IPS DF 4.7 (cell line): ENCODE measurements at regions not wholly inside any gene's neighbourhood (a gene's known extent, or its start where the extent isn't known, plus 50 kb on each side); places are given as distances from the start of the nearest gene placed in this dataset.
"Not testable (repeated sequence)": the region's sequence is repeated elsewhere in the genome, so short reads cannot be mapped to it uniquely, and the experiment has no call there.

ENCODE experiments used
- DNase-seq: peaks from one replicate; pipeline ENCODE4 v3.0.0-alpha.2; 2013; ENCODE audit warnings: low spot score; ENCODE audit errors: extremely low read depth

DNA sequence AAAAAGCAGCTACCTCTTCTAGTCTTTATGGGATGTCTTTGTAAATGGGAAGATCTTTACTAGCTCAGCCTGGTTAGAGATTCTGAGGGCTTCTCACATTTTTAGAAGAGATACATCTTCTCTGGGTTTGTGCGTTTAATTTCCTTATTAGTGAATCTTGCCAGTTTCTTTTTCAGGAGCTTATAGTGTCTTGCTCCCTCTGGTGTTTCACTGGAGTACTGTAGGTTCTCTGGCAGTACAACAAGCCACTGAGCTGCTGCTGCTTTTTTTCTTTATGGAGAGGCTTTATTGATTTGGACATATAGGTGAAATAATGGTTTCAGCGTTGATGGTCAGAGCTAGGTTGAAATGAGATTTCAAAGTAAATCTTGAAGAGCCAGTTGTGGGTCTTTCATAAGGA, 82.9 kb downstream of the LAS1L start:
- DNase-seq, result peak; percentile 14

DNA sequence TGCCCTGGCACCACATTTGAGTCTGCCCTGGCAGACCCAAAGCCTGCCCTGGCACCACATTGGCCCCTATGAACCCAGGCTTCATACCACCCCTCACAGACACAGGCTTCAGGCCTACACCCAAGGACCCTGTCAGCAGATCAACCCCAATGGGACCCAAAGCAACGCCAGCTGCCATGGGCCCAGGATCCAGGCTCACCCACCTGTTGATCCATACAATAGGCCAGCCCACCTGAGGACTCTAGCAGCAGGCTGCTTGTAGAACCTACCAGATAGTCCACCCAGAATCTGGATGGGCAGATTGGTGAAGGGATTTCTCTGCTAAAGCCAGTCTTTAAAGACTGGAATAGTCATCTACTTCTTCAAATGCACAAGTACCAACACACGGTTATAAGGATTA, 114.4 kb downstream of the LAS1L start:
- no peak for DNase-seq

DNA sequence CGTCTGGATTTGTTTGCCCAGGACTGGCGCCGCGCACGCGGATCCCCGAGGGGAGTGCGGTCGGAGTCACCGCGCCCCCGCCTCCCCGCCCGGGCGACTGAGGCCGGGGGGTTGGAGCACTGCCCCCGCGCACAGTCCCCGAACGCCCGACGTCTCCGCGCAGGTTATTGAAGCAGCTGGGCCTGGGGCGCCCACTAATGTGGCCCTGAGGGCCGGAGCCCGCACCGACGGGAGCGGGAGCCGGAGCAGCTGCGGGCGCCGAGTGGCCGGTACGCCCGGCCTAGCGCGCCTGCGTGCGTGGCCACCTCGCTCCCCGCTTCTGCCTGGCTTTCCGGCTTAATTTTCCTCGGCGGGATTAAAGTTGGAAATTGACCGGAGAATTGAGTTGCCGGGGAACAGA, 126.9 kb downstream of the LAS1L start:
- not testable (repeated sequence) for DNase-seq

DNA sequence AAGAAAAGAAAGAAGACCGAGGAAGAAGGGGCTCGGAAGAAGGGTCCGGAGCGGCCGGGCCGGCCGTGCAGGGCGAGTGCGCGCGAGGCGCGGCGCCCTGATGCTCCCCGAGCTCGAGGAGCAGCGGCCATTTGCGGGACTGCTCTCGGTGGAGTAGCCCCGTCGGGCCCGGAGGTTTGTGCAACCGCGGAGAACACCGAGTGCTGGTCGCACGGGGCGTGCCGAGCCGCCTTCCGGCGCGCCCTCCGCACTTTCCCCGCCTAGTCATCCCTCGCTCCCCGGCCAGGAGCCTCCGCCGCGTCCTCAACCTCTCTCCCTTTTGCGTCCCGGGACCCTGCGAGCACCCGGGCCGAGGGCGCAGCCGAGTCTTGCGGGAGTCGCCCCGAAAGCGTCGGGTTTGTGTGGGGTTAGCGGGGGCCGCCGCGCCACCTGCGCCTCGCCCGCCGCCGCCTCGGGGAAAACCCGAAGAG, 127.4 kb downstream of the LAS1L start:
- no peak for DNase-seq

DNA sequence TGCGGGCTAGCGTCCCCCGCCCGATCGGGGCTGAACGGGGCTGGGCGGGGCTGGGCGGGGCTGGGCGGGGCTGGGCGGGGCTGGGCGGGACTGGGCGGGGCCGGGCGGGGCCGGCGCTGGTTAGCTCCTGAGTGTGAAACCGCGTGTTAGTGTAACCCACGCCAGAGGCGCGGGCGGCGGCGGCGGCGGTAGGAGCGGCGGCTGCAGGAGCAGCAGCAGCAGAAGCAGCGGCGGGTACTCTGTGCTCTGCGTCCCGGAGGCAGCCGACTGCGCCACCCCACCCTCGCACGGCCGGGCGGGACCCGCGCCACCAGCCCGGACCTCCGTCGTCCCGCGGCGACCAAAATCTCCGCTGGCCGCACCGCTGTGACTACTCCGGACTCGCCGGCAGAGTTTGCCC, 128.1 kb downstream of the LAS1L start:
- no peak for DNase-seq

DNA sequence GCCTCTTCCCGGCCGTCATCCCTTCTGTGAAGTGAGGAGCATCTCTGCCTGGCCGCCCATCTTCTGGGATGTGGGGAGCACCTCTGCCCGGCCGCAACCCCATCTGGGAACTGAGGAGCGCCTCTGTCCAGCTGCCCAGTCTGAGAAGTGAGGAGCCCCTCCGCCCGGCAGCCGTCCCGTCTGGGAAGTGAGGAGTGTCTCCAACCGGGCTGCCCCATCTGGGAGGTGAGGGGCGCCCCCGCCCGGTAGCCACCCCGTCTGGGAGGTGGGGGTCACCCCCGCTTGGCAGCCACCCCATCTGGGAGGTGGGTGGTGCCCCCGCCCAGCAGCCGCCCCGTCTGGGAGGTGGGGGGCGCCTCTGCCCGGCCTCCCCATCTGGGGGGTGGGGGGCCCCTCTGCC, 142.3 kb downstream of the LAS1L start:
- no peak for DNase-seq

DNA sequence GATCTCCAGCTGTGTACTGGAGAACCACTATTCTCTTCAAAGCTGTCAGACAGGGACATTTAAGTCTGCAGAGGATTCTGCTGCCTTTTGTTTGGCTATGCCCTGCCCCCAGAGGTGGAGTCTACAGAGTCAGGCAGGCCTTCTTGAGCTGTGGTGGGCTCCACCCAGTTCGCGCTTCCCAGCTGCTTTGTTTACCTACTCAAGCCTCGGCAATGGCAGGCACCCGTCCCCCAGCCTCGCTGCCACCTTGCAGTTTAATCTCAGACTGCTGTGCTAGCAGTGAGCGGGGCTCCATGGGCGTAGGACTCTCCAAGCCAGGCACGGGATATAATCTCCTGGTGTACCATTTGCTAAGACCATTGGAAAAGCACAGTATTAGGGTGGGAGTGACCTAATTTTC, 145.5 kb downstream of the LAS1L start:
- DNase-seq, result not testable (repeated sequence)
